ENCODE measurements at regions not wholly inside any gene's neighbourhood (a gene's known extent, or its start where the extent isn't known, plus 50 kb on each side); places are given as distances from the start of the nearest gene placed in this dataset.

- TF ChIP-seq POLR2AphosphoS5 (IDR thresholded peaks at IDR 0.05; ENCODE audit: borderline replicate concordance, low read depth, low read length) (no peak), EZH2 (IDR thresholded peaks at IDR 0.05) (no peak), FOXP2 (optimal IDR thresholded peaks at IDR 0.05; ENCODE audit: control extremely low read depth, extremely low read length, insufficient read depth) (no peak)
These were observed 433.5 kb downstream of the SATB2 start for GRCh38 chr2:199024224-199024623.
